Coronary artery (tissue), 2 donors: ENCODE measurements at regions not wholly inside any gene's neighbourhood (a gene's known extent, or its start where the extent isn't known, plus 50 kb on each side); places are given as distances from the start of the nearest gene placed in this dataset.
"Not testable (repeated sequence)": the region's sequence is repeated elsewhere in the genome, so short reads cannot be mapped to it uniquely, and the experiment has no call there.

Experiments
- DNase-seq: peaks from one replicate; pipeline ENCODE4 v3.0.0-alpha.2; 2017; ENCODE audit warnings: low spot score
- H3K27ac ChIP-seq, 2 donors: fragments of 200-600 bp; sonication (generic); one replicate each; pipeline ENCODE4 v1.5.1; 2016 to 2019
- H3K4me3 ChIP-seq: fragments of 200-600 bp; sonication (generic); 2 replicates; pipeline ENCODE4 v1.5.1; 2016; ENCODE audit warnings: mild to moderate bottlenecking, moderate library complexity
- CTCF ChIP-seq: fragments of 200-600 bp; sonication (generic); IDR thresholded peaks from one replicate; pipeline ENCODE4 v1.5.1; 2019; ENCODE audit warnings: antibody characterized with exemption

GRCh38 chr6:115544765-115545671 lies 515.7 kb downstream of the FRK start:
- peak overlapping the region; percentile 50 for H3K4me3 ChIP-seq
- no peak overlapping the region for H3K27ac ChIP-seq
- no peak for DNase-seq
- TF ChIP-seq CTCF, result no peak

DNA sequence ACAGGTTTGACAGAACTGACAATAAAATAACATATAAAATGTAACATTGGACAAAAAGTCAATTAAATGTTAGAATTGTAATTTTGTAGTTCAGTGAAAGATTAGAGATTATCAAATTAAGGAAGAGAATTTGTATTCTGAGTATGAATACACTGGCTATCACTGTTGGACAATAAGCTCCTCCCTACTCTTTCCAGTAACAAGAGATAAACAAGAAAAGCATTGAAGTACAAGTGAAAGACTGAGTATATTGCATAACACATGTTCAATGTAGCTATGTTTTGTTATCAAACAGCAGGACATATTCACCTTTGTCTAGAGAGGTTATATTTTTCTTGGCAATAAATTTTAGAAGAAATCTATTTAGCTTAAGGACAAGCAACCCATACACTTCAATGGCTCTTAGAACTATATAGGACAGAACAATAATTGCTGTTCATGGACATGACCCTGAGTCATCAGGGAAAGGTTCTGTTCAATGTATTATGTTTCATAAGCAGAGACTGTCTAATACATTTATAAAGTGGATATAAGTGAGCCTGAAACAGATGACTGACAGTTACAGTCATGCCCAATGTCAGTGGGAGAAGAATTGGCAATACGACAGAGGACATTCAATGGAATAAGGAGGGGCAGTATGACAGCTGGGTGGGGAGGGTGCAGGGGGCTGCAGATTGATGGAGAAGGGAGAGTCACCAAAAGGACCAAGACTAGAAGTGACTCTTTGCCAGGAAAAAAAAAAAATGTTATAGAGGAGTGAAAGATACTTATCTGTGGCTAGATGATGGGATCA lies 520.4 kb downstream of the FRK start:
- H3K27ac ChIP-seq, result no peak overlapping the region
- no peak for DNase-seq
- H3K4me3 ChIP-seq, result no peak overlapping the region
- no peak for TF ChIP-seq CTCF

DNA sequence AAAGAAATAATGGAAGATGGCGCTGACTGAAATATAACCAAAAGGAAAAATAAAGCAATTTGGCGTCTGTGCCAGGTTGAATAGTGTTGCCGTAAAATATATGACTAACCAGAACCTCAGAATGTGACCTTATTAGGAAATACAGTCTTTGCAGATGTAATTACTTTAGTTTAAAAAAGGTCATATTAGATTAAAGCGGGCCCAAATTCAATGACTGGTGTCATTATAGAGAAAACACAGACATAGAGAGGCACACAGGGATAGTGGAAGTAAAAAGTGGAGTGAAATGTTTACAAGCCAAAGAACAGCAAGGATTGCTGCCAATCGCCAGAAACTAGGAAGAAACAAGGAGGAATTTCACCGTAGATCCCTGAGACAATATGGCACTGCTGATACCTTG lies 521.2 kb downstream of the FRK start:
- no peak for TF ChIP-seq CTCF
- Histone ChIP-seq H3K27ac (no peak overlapping the region), H3K4me3 (no peak overlapping the region)
- DNase-seq, result no peak

GRCh38 chr6:115524821-115525220 lies 535.9 kb downstream of the FRK start:
- no peak for DNase-seq
- TF ChIP-seq CTCF, result no peak
- Histone ChIP-seq H3K4me3 (no peak overlapping the region), H3K27ac (no peak overlapping the region)

- not testable (repeated sequence) for DNase-seq, H3K27ac ChIP-seq, H3K4me3 ChIP-seq
Measured at GRCh38 chr6:115521747-115522146, 538.9 kb downstream of the FRK start.

GRCh38 chr6:115514656-115515055 lies 546.0 kb downstream of the FRK start:
- DNase-seq, result no peak
- Histone ChIP-seq H3K4me3 (no peak overlapping the region), H3K27ac (no peak overlapping the region)
- TF ChIP-seq CTCF, result no peak

- no peak overlapping the region for H3K4me3 ChIP-seq
- no peak for DNase-seq
- no peak overlapping the region for H3K27ac ChIP-seq
- no peak for TF ChIP-seq CTCF
Measured at GRCh38 chr6:115512923-115513322, 547.8 kb downstream of the FRK start.
